ENCODE measurements at regions not wholly inside any gene's neighbourhood (a gene's known extent, or its start where the extent isn't known, plus 50 kb on each side); places are given as distances from the start of the nearest gene placed in this dataset.

DNA sequence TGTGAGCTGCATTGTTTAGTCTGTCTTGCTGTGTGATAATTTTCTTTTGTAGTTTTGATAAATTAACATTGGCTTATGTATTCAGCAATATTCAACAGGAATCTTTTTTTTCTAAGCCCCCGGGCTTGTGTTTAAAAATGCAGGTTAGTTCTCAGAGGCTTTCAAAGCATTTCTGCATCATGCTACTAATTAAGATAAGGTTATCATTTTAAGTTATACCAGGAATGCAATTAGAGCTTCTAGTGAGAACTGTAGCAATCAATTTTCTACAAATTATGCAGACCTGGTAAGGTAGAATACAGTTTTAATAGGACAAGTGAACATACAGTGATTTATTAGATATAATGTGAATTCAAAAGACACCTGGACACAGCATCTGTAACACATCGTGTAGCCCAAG is 179.2 kb downstream of the PRL start:
- Histone ChIP-seq H3K27me3 (no peaks in the 10 kb centered on the region), H3K4me3 (no peak overlapping the region), H3K27ac (no peak overlapping the region), H3K9me3 (no peaks in the 10 kb centered on the region), H3K4me1 (no peaks in the 10 kb centered on the region), H3K36me3 (no peaks in the 10 kb centered on the region)
- ATAC-seq, result no peak
- DNase-seq, result no peak
- no peak for FAIRE-seq
- TF ChIP-seq, protein P1, sequence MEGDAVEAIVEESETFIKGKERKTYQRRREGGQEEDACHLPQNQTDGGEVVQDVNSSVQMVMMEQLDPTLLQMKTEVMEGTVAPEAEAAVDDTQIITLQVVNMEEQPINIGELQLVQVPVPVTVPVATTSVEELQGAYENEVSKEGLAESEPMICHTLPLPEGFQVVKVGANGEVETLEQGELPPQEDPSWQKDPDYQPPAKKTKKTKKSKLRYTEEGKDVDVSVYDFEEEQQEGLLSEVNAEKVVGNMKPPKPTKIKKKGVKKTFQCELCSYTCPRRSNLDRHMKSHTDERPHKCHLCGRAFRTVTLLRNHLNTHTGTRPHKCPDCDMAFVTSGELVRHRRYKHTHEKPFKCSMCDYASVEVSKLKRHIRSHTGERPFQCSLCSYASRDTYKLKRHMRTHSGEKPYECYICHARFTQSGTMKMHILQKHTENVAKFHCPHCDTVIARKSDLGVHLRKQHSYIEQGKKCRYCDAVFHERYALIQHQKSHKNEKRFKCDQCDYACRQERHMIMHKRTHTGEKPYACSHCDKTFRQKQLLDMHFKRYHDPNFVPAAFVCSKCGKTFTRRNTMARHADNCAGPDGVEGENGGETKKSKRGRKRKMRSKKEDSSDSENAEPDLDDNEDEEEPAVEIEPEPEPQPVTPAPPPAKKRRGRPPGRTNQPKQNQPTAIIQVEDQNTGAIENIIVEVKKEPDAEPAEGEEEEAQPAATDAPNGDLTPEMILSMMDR (IDR thresholded peaks at IDR 0.05), result no peak
- WGBS, 2 donors, result 16 to 29% methylated on average over 2 of the region's 2 CpGs
- intact Hi-C loops (cut with DNase I), result no loop called here

DNA sequence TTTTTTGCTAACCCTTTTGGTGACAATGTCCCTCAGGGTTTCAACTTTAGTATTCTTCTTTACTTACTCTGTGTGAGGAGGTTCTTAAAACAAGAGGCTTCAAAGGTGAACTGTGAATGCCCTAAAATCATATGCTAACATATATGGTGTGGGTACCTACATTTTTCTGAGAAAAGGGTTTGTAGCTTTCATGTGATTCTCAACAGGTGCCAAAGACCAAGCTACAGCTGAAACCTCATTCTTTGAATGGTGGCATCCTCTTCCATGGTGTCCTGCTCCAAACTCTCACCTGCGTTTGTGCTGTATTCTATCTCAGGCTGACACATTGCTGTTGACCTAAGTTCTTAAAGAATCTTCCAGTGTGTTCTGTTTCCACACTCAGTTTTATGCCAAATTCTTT is 177.3 kb downstream of the PRL start:
- no peaks in the 10 kb centered on the region for H3K4me1 ChIP-seq
- H3K4me3 ChIP-seq, result no peak overlapping the region
- intact Hi-C loops (cut with DNase I), result no loop called here
- H3K9me3 ChIP-seq, result no peaks in the 10 kb centered on the region
- ATAC-seq (no peak), FAIRE-seq (no peak), DNase-seq (no peak)
- H3K27ac ChIP-seq, result no peak overlapping the region
- no peaks in the 10 kb centered on the region for H3K27me3 ChIP-seq
- TF ChIP-seq, protein P1 (IDR thresholded peaks at IDR 0.05), result no peak
- H3K36me3 ChIP-seq, result no peaks in the 10 kb centered on the region
- 85 to 86% methylated on average over 1 of the region's 1 CpG for WGBS, 2 donors

- 77 to 90% methylated on average over 2 of the region's 2 CpGs for WGBS, 2 donors
- Histone ChIP-seq H3K27me3 (no peaks in the 10 kb centered on the region), H3K4me3 (no peak overlapping the region), H3K4me1 (no peaks in the 10 kb centered on the region), H3K27ac (no peak overlapping the region), H3K9me3 (no peaks in the 10 kb centered on the region), H3K36me3 (no peaks in the 10 kb centered on the region)
- TF ChIP-seq, protein P1 (IDR thresholded peaks at IDR 0.05), result no peak
- DNase-seq (no peak), FAIRE-seq (no peak), ATAC-seq (no peak)
- intact Hi-C loops (cut with DNase I), result no loop called here
These were observed 172.1 kb downstream of the PRL start for GRCh38 chr6:22124756-22125155.

DNA sequence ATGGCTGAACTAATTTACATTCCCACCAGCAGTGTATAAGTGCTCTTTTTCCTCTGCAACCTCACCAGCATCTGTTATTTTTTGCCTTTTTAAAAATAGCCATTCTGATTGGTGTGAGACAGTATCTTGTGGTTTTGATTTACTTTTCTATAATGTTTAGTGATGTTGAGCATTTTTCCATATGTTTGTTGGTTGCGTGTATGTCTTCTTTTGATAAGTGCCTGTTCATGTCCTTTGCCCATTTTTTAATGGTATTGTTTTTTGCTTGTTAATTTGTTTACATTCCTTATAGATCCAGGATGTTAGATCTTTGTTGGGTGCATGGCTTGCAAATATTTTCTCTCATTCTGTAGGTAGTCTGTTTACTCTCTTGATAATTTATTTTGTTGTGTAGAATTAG is 169.9 kb downstream of the PRL start:
- DNase-seq (no peak), ATAC-seq (no peak), FAIRE-seq (no peak)
- TF ChIP-seq, protein P1 (IDR thresholded peaks at IDR 0.05), result no peak
- no peak overlapping the region for H3K27ac ChIP-seq
- no peak overlapping the region for H3K4me3 ChIP-seq
- WGBS, 2 donors, result 90 to 97% methylated on average over 1 of the region's 1 CpG
- no peaks in the 10 kb centered on the region for H3K4me1 ChIP-seq
- no peaks in the 10 kb centered on the region for H3K27me3 ChIP-seq
- intact Hi-C loops (cut with DNase I), result no loop called here
- H3K36me3 ChIP-seq, result no peaks in the 10 kb centered on the region
- H3K9me3 ChIP-seq, result no peaks in the 10 kb centered on the region

GRCh38 chr6:22129751-22130150 is 167.1 kb downstream of the PRL start:
- no peak for FAIRE-seq

More at GRCh38 chr6:22129751-22130150, 167.1 kb downstream of the PRL start:
- H3K27ac ChIP-seq, result no peak overlapping the region
- 95 to 98% methylated on average over 3 of the region's 3 CpGs for WGBS, 2 donors
- H3K27me3 ChIP-seq, result no peaks in the 10 kb centered on the region
- no peaks in the 10 kb centered on the region for H3K36me3 ChIP-seq
- TF ChIP-seq, protein P1 (IDR thresholded peaks at IDR 0.05), result no peak
- no peak overlapping the region for H3K4me3 ChIP-seq
- DNase-seq (no peak), ATAC-seq (no peak)
- intact Hi-C loops (cut with DNase I), result no loop called here
- H3K4me1 ChIP-seq, result peaks cover 0 to 4% (median 0%) of the 10 kb centered on the region in 3 donors
- peaks cover 0 to 3% (median 0%) of the 10 kb centered on the region in 4 donors for H3K9me3 ChIP-seq
